IMR-90 (cell line): ENCODE measurements at regions not wholly inside any gene's neighbourhood (a gene's known extent, or its start where the extent isn't known, plus 50 kb on each side); places are given as distances from the start of the nearest gene placed in this dataset.
"Not testable (repeated sequence)": the region's sequence is repeated elsewhere in the genome, so short reads cannot be mapped to it uniquely, and the experiment has no call there.

Source experiments
- ATAC-seq: fragments of 200-7000 bp; cut with Tn5 transposase; 2 replicates; pipeline ENCODE4 v1.9.1; 2020; ENCODE audit warnings: low read depth, mild to moderate bottlenecking, moderate library complexity
- BruUV-seq: library from RNA; stranded (reverse); fragments of 400-500 nt; replicated peaks from 2 replicates; lab custom pipeline; 2021; lab: Mats Ljungman, UMichigan
- CTCF ChIA-PET: fragments of 300-600 bp; formaldehyde crosslinking; extraction: SDS; loops from one replicate; lab custom pipeline; 2021; ENCODE audit warnings: antibody characterized with exemption; lab: Yijun Ruan, JAX
- POLR2A ChIA-PET: fragments of 300-600 bp; sonication (Branson Sonifier 250); formaldehyde crosslinking; loops from one replicate; lab custom pipeline; 2022; ENCODE audit warnings: antibody characterized with exemption; ENCODE audit not compliant: unreplicated experiment; lab: Charles Lee
- DNase-seq: peaks from one replicate; pipeline ENCODE4 v3.0.0; 2013
- H2AFZ ChIP-seq: replicated peaks from 2 replicates; pipeline ENCODE3; 2013; ENCODE audit warnings: low read length, mild to moderate bottlenecking; ENCODE audit not compliant: poor library complexity
- H2AK5ac ChIP-seq: 2 replicates; pipeline ENCODE4 v1.6.1; 2013; ENCODE audit warnings: low read depth, low read length, inconsistent platforms
- H2AK9ac ChIP-seq: replicated peaks from 2 replicates; pipeline ENCODE3; 2013; ENCODE audit warnings: mild to moderate bottlenecking, low read depth, low read length, moderate library complexity; ENCODE audit not compliant: poor library complexity
- H2BK120ac ChIP-seq: 2 replicates; pipeline ENCODE4 v1.6.1; 2013; ENCODE audit warnings: low read depth, low read length, inconsistent platforms
- H2BK15ac ChIP-seq: 3 replicates; pipeline ENCODE4 v1.6.1; 2013; ENCODE audit warnings: low read depth, low read length, inconsistent platforms
- H2BK20ac ChIP-seq: 2 replicates; pipeline ENCODE4 v1.6.1; 2013; ENCODE audit warnings: low read depth, mild to moderate bottlenecking, inconsistent platforms, low read length, moderate library complexity
- H2BK5ac ChIP-seq: 2 replicates; pipeline ENCODE4 v1.6.1; 2013; ENCODE audit warnings: mild to moderate bottlenecking, low read depth, low read length, inconsistent platforms; ENCODE audit not compliant: poor library complexity, severe bottlenecking
- H3K14ac ChIP-seq: replicated peaks from 2 replicates; pipeline ENCODE4 v1.6.1; 2013; ENCODE audit warnings: low read depth, low read length, inconsistent platforms
- H3K18ac ChIP-seq: 2 replicates; pipeline ENCODE4 v1.6.1; 2013; ENCODE audit warnings: low read depth, low read length, control low read depth
- H3K23ac ChIP-seq: 2 replicates; pipeline ENCODE4 v1.6.1; 2013; ENCODE audit warnings: low read depth, low read length, inconsistent platforms
- H3K27ac ChIP-seq: 2 replicates; pipeline ENCODE4 v1.5.1; 2013; ENCODE audit warnings: mild to moderate bottlenecking, control low read depth, low read length; ENCODE audit not compliant: insufficient read depth
- H3K27me3 ChIP-seq: 2 replicates; pipeline ENCODE4 v1.6.1; 2013; ENCODE audit warnings: low read length; ENCODE audit not compliant: control insufficient read depth, insufficient read depth
- H3K36me3 ChIP-seq: 2 replicates; pipeline ENCODE4 v1.6.1; 2013; ENCODE audit warnings: low read length, mixed read lengths; ENCODE audit not compliant: control insufficient read depth, insufficient read depth
- H3K4ac ChIP-seq: 2 replicates; pipeline ENCODE4 v1.6.1; 2013; ENCODE audit warnings: low read depth, low read length, inconsistent platforms
- H3K4me1 ChIP-seq: 2 replicates; pipeline ENCODE4 v1.6.1; 2013; ENCODE audit warnings: low read length, mixed read lengths; ENCODE audit not compliant: control insufficient read depth, insufficient read depth
- H3K4me2 ChIP-seq: 2 replicates; pipeline ENCODE4 v1.6.1; 2013; ENCODE audit warnings: low read depth, mild to moderate bottlenecking, control low read depth, low read length, moderate library complexity
- H3K4me3 ChIP-seq: 2 replicates; pipeline ENCODE4 v1.5.1; 2013; ENCODE audit warnings: low read depth, mild to moderate bottlenecking, control low read depth, low read length, moderate library complexity; ENCODE audit not compliant: insufficient read depth
- H3K56ac ChIP-seq: 2 replicates; pipeline ENCODE4 v1.6.1; 2013; ENCODE audit warnings: low read length, inconsistent platforms; ENCODE audit not compliant: insufficient read depth; ENCODE audit errors: extremely low read depth
- H3K79me1 ChIP-seq, 2 experiments: 2 replicates each; pipeline ENCODE4 v1.6.1; 2013; ENCODE audit warnings: low read length in 2 of 2, inconsistent platforms in 1 of 2, low read depth in 1 of 2
- H3K9ac ChIP-seq: 2 replicates; pipeline ENCODE4 v1.6.1; 2013; ENCODE audit warnings: low read depth, low read length, control low read depth
- H3K9me1 ChIP-seq: 2 replicates; pipeline ENCODE4 v1.6.1; 2013; ENCODE audit warnings: low read length, inconsistent platforms; ENCODE audit not compliant: insufficient read depth
- H3K9me3 ChIP-seq: 2 replicates; pipeline ENCODE4 v1.6.1; 2013; ENCODE audit warnings: low read length; ENCODE audit not compliant: control insufficient read depth, insufficient read depth
- H4K20me1 ChIP-seq: 2 replicates; pipeline ENCODE4 v1.6.1; 2013; ENCODE audit warnings: low read length, inconsistent platforms; ENCODE audit not compliant: insufficient read depth
- H4K5ac ChIP-seq: 2 replicates; pipeline ENCODE4 v1.6.1; 2013; ENCODE audit warnings: mild to moderate bottlenecking, low read depth, low read length, control low read depth
- H4K8ac ChIP-seq, 2 experiments: 2 replicates each; pipeline ENCODE4 v1.6.1; 2013; ENCODE audit warnings: low read depth in 2 of 2, low read length in 2 of 2, control low read depth in 1 of 2, inconsistent platforms in 1 of 2
- H4K91ac ChIP-seq: 2 replicates; pipeline ENCODE4 v1.6.1; 2013; ENCODE audit warnings: low read depth, low read length, inconsistent platforms; ENCODE audit not compliant: insufficient read depth
- WGBS, 2 experiments: methylation state at CpG; one replicate each; pipeline versions ENCODE4 v1.1.5 to v1.1.7; 2013; ENCODE audit warnings: missing lambda C conversion rate in 2 of 2; ENCODE audit not compliant: insufficient read length in 1 of 2; ENCODE audit errors: extremely low coverage in 2 of 2; 5-methylcytosine and 5-hydroxymethylcytosine counted together
- dilution Hi-C: fragments of 300-500 bp; cut with HindIII; formaldehyde crosslinking; loops from one replicate; pipeline ENCODE4 v1.14.3; 2018; ENCODE audit warnings: low sequenced_read_pairs; ENCODE audit not compliant: unreplicated experiment
- in situ Hi-C: fragments of 300-500 bp; cut with MboI; formaldehyde crosslinking; loops from 3 replicates; pipeline ENCODE4 v1.14.3; 2019; ENCODE audit warnings: low sequenced_read_pairs, inconsistent platforms, mixed read lengths
- intact Hi-C: fragments of 100-400 bp; cut with micrococcal nuclease; formaldehyde crosslinking; loops from 2 replicates; pipeline ENCODE4 v1.10.0; 2022

- H3K9ac ChIP-seq, H3K18ac ChIP-seq, H3K4ac ChIP-seq, H3K27ac ChIP-seq, H2BK15ac ChIP-seq, POLR2A ChIA-PET, H2AK5ac ChIP-seq, H4K5ac ChIP-seq, H4K8ac ChIP-seq, H3K23ac ChIP-seq, H3K56ac ChIP-seq, CTCF ChIA-PET, H3K9me1 ChIP-seq, H2AFZ ChIP-seq, in situ Hi-C loops, H3K4me2 ChIP-seq, ATAC-seq, H4K91ac ChIP-seq, H3K79me1 ChIP-seq, H3K4me1 ChIP-seq, H2BK20ac ChIP-seq, H3K36me3 ChIP-seq, H2BK120ac ChIP-seq, H4K20me1 ChIP-seq, dilution Hi-C loops, DNase-seq, H3K14ac ChIP-seq, H3K27me3 ChIP-seq, H3K4me3 ChIP-seq, intact Hi-C loops, H3K9me3 ChIP-seq, H2BK5ac ChIP-seq, BruUV-seq, H2AK9ac ChIP-seq: not testable (repeated sequence)
- no CpG with 5 or more reads among the region's 6 CpGs for WGBS, 2 experiments
Measured at GRCh38 chr13:78866076-78866475, 207.1 kb upstream of the OBI1 start.
